GM23338 (cell line): ENCODE measurements at regions not wholly inside any gene's neighbourhood (a gene's known extent, or its start where the extent isn't known, plus 50 kb on each side); places are given as distances from the start of the nearest gene placed in this dataset.
"Not testable (repeated sequence)": the region's sequence is repeated elsewhere in the genome, so short reads cannot be mapped to it uniquely, and the experiment has no call there.

Experiments
- CREB1 ChIP-seq: fragments of 250-450 bp; sonication (Bioruptor Pico); IDR thresholded peaks from 2 replicates; pipeline ENCODE4 v1.5.0; 2020; ENCODE audit warnings: low read depth, mild to moderate bottlenecking, moderate library complexity
- EZH2 ChIP-seq: fragments of 200-600 bp; sonication (generic); IDR thresholded peaks from one replicate; pipeline ENCODE4 v1.8.0; 2017; ENCODE audit warnings: antibody characterized with exemption, mild to moderate bottlenecking, low read depth; ENCODE audit not compliant: unreplicated experiment
- EZH2phosphoT487 ChIP-seq: fragments of 200-600 bp; sonication (generic); IDR thresholded peaks from one replicate; pipeline ENCODE4 v1.8.1; 2018; ENCODE audit warnings: antibody characterized with exemption; ENCODE audit not compliant: unreplicated experiment
- JUNB ChIP-seq: IDR thresholded peaks from one replicate; pipeline ENCODE4 v1.6.1; 2016; ENCODE audit warnings: antibody characterized with exemption; ENCODE audit not compliant: unreplicated experiment
- NANOG ChIP-seq: IDR thresholded peaks from 2 replicates; pipeline ENCODE4 v1.6.1; 2016; ENCODE audit warnings: antibody characterized with exemption, borderline replicate concordance
- POLR2AphosphoS5 ChIP-seq: IDR thresholded peaks from 2 replicates; pipeline ENCODE4 v1.6.1; 2016; ENCODE audit warnings: antibody characterized with exemption, low read depth
- TF ChIP-seq, protein P1 (sequence below), 2 experiments: fragments of 200-600 bp in 1 of 2; sonication (generic) in 1 of 2; conservative IDR thresholded peaks; 2 replicates each; pipeline versions ENCODE4 v1.5.1 to v1.6.1; 2016 to 2017; ENCODE audit warnings: antibody characterized with exemption in 2 of 2, low read depth in 2 of 2, mild to moderate bottlenecking in 2 of 2, moderate library complexity in 1 of 2
- TF ChIP-seq, protein P2 (sequence below): IDR thresholded peaks from one replicate; pipeline ENCODE4 v1.6.1; 2018; ENCODE audit warnings: antibody characterized with exemption; ENCODE audit not compliant: unreplicated experiment

DNA sequence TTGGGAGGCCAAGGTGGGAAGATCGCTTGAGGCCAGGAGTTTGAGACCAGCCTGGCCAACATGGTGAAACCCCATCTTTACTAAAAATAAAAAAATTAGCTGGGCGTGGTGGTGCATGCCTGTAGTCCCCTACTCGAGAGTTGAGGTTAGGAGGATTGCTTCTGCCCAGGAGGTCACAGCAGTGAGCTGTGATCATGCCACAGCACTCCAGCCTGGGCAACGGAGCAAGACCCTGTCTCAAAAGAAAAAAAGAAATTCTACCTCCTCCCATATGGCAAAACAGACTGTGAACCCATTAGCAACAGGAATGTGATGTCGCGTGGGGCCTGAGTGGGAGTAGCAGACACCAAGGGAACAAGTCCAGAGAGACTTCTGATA is 99.7 kb upstream of the MED13L start:
- TF ChIP-seq, protein P1, sequence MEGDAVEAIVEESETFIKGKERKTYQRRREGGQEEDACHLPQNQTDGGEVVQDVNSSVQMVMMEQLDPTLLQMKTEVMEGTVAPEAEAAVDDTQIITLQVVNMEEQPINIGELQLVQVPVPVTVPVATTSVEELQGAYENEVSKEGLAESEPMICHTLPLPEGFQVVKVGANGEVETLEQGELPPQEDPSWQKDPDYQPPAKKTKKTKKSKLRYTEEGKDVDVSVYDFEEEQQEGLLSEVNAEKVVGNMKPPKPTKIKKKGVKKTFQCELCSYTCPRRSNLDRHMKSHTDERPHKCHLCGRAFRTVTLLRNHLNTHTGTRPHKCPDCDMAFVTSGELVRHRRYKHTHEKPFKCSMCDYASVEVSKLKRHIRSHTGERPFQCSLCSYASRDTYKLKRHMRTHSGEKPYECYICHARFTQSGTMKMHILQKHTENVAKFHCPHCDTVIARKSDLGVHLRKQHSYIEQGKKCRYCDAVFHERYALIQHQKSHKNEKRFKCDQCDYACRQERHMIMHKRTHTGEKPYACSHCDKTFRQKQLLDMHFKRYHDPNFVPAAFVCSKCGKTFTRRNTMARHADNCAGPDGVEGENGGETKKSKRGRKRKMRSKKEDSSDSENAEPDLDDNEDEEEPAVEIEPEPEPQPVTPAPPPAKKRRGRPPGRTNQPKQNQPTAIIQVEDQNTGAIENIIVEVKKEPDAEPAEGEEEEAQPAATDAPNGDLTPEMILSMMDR (conservative IDR thresholded peaks at IDR 0.05; ENCODE audit: low read depth in 2 of 2): not testable (repeated sequence)
- not testable (repeated sequence) for TF ChIP-seq EZH2, EZH2phosphoT487, CREB1, JUNB, POLR2AphosphoS5, NANOG
- TF ChIP-seq, protein P2, sequence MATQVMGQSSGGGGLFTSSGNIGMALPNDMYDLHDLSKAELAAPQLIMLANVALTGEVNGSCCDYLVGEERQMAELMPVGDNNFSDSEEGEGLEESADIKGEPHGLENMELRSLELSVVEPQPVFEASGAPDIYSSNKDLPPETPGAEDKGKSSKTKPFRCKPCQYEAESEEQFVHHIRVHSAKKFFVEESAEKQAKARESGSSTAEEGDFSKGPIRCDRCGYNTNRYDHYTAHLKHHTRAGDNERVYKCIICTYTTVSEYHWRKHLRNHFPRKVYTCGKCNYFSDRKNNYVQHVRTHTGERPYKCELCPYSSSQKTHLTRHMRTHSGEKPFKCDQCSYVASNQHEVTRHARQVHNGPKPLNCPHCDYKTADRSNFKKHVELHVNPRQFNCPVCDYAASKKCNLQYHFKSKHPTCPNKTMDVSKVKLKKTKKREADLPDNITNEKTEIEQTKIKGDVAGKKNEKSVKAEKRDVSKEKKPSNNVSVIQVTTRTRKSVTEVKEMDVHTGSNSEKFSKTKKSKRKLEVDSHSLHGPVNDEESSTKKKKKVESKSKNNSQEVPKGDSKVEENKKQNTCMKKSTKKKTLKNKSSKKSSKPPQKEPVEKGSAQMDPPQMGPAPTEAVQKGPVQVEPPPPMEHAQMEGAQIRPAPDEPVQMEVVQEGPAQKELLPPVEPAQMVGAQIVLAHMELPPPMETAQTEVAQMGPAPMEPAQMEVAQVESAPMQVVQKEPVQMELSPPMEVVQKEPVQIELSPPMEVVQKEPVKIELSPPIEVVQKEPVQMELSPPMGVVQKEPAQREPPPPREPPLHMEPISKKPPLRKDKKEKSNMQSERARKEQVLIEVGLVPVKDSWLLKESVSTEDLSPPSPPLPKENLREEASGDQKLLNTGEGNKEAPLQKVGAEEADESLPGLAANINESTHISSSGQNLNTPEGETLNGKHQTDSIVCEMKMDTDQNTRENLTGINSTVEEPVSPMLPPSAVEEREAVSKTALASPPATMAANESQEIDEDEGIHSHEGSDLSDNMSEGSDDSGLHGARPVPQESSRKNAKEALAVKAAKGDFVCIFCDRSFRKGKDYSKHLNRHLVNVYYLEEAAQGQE: not testable (repeated sequence)
